Keratinocyte (primary cell): ENCODE measurements at regions not wholly inside any gene's neighbourhood (a gene's known extent, or its start where the extent isn't known, plus 50 kb on each side); places are given as distances from the start of the nearest gene placed in this dataset.

Experiments
- CTCF ChIP-seq, 3 experiments: IDR thresholded peaks in 1 of 3; conservative IDR thresholded peaks in 1 of 3; optimal IDR thresholded peaks in 1 of 3; 2 replicates in 2 of 3; 3 replicates in 1 of 3; pipeline versions ENCODE3 to v1.5.1; 2011; ENCODE audit warnings: low read length in 3 of 3, mild to moderate bottlenecking in 3 of 3, moderate library complexity in 2 of 3, control low read depth in 1 of 3, inconsistent platforms in 1 of 3; ENCODE audit not compliant: insufficient read depth in 2 of 3; ENCODE audit errors: extremely low read depth in 1 of 3
- EZH2 ChIP-seq: IDR thresholded peaks from one replicate; pipeline ENCODE4 v1.6.1; 2012; ENCODE audit warnings: inconsistent platforms, mild to moderate bottlenecking, low read length, moderate library complexity

- TF ChIP-seq CTCF (optimal IDR thresholded peaks at IDR 0.05 in 1 of 3, IDR thresholded peaks at IDR 0.05 in 1 of 3, conservative IDR thresholded peaks at IDR 0.05 in 1 of 3; ENCODE audit: extremely low read depth in 1 of 3, insufficient read depth in 2 of 3, low read length in 3 of 3) (no peak), EZH2 (no peak)
These were observed 399.9 kb upstream of the CDH11 start for GRCh38 chr16:65521633-65522328.
